K562 (cell line): ENCODE measurements at regions not wholly inside any gene's neighbourhood (a gene's known extent, or its start where the extent isn't known, plus 50 kb on each side); places are given as distances from the start of the nearest gene placed in this dataset.

Source experiments
- ATAC-seq: fragments of 200-7000 bp; cut with Tn5 transposase; 3 replicates; pipeline ENCODE4 v1.9.1; 2020; ENCODE audit warnings: moderate library complexity
- BruUV-seq: library from RNA; stranded (reverse); fragments of 400-500 nt; replicated peaks from 2 replicates; lab custom pipeline; 2021; lab: Mats Ljungman, UMichigan
- CTCF ChIA-PET: fragments of 300-600 bp; formaldehyde crosslinking; extraction: SDS; loops from one replicate; lab custom pipeline; 2021; ENCODE audit warnings: low intra/inter-chr PET ratio; lab: Yijun Ruan, JAX
- POLR2A ChIA-PET: fragments of 300-600, 350-650 bp; sonication (Branson Sonifier 250); formaldehyde crosslinking; extraction: SDS; loops from one replicate; lab custom pipeline; 2021; ENCODE audit warnings: antibody characterized with exemption, inconsistent platforms; lab: Yijun Ruan, JAX
- DNase-seq, 4 experiments: peaks; one replicate each; pipeline versions ENCODE4 v3.0.0 to v3.0.0-alpha.2; 2011 to 2018; ENCODE audit warnings: low spot score in 3 of 4, mixed read lengths in 3 of 4; ENCODE audit errors: extremely low read depth in 1 of 4
- FAIRE-seq: peaks from 2 replicates; lab custom pipeline; 2011; peaks lifted over from hg19 to GRCh38; lab: Jason Lieb, UNC
- H2AFZ ChIP-seq: 2 replicates; pipeline ENCODE4 v1.6.0; 2011; ENCODE audit warnings: low read depth, low read length, control low read depth, inconsistent platforms
- H3K27ac ChIP-seq: fragments of 200-600 bp; 3 replicates; pipeline ENCODE4 v1.8.0; 2011; ENCODE audit warnings: low read depth, mild to moderate bottlenecking, control low read depth, inconsistent platforms, low read length, moderate library complexity, mixed read lengths; ENCODE audit errors: extremely low read depth
- H3K27me3 ChIP-seq, 2 experiments: fragments of 300-600 bp in 1 of 2; 2 replicates in 1 of 2; 3 replicates in 1 of 2; pipeline versions ENCODE4 v1.6.0 to v1.8.0; 2011; ENCODE audit warnings: inconsistent platforms in 2 of 2, low read length in 2 of 2, mild to moderate bottlenecking in 1 of 2, mixed read lengths in 1 of 2, moderate library complexity in 1 of 2; ENCODE audit not compliant: control insufficient read depth in 2 of 2, insufficient read depth in 2 of 2
- H3K36me3 ChIP-seq: fragments of 300-600 bp; 3 replicates; pipeline ENCODE4 v1.8.0; 2011; ENCODE audit warnings: mild to moderate bottlenecking, low read length, inconsistent platforms; ENCODE audit not compliant: control insufficient read depth, insufficient read depth
- H3K4me1 ChIP-seq, 2 experiments: fragments of 200-600 bp in 1 of 2; replicated peaks in 1 of 2; 2 replicates in 1 of 2; 3 replicates in 1 of 2; pipeline versions ENCODE4 v1.5.1 to v1.8.0; 2011; ENCODE audit warnings: inconsistent platforms in 2 of 2, low read length in 2 of 2, mild to moderate bottlenecking in 1 of 2, mixed read lengths in 1 of 2, moderate library complexity in 1 of 2; ENCODE audit not compliant: control insufficient read depth in 2 of 2, insufficient read depth in 2 of 2
- H3K4me2 ChIP-seq: 2 replicates; pipeline ENCODE4 v1.6.1; 2011; ENCODE audit warnings: low read length, control low read depth, inconsistent platforms, mixed read lengths; ENCODE audit not compliant: insufficient read depth
- H3K4me3 ChIP-seq: fragments of 200-600 bp; sonication (generic), shearing (Covaris generic); 2 replicates; pipeline ENCODE4 v1.5.1; 2016; ENCODE audit warnings: control low read depth, inconsistent platforms
- H3K79me2 ChIP-seq: fragments of 200-600 bp; 3 replicates; pipeline ENCODE4 v1.8.0; 2011; ENCODE audit warnings: low read length, inconsistent platforms; ENCODE audit not compliant: control insufficient read depth, insufficient read depth
- H3K9ac ChIP-seq, 2 experiments: 2 replicates each; pipeline versions ENCODE4 v1.6.0 to v1.6.1; 2011; ENCODE audit warnings: low read depth in 2 of 2, low read length in 2 of 2, control low read depth in 1 of 2, inconsistent platforms in 1 of 2, mild to moderate bottlenecking in 1 of 2, mixed read lengths in 1 of 2; ENCODE audit not compliant: insufficient read depth in 1 of 2
- H3K9me1 ChIP-seq: one replicate; pipeline ENCODE4 v1.6.0; 2011; ENCODE audit warnings: inconsistent platforms, mild to moderate bottlenecking, low read length, moderate library complexity; ENCODE audit not compliant: control insufficient read depth, insufficient read depth
- H3K9me3 ChIP-seq: replicated peaks from 2 replicates; pipeline ENCODE4 v1.5.1; 2011; ENCODE audit warnings: low read depth, low read length, inconsistent platforms; ENCODE audit not compliant: control insufficient read depth, insufficient read depth
- H4K20me1 ChIP-seq: replicated peaks from 2 replicates; pipeline ENCODE4 v1.6.1; 2011; ENCODE audit warnings: low read length, inconsistent platforms, mixed read lengths; ENCODE audit not compliant: control insufficient read depth, insufficient read depth
- BRCA1 ChIP-seq, 2 experiments: fragments of 450-650 bp in 1 of 2; sonication (generic) in 1 of 2; formaldehyde crosslinking in 1 of 2; IDR thresholded peaks; 2 replicates each; pipeline versions ENCODE4 v1.5.0 to v1.6.1; 2017 to 2020; ENCODE audit warnings: mild to moderate bottlenecking in 1 of 2, missing genetic modification reagents in 1 of 2
- C11orf30 ChIP-seq: fragments of 450-650 bp; IDR thresholded peaks from 2 replicates; pipeline ENCODE4 v1.6.1; 2016; ENCODE audit warnings: low read depth, mild to moderate bottlenecking
- HDAC3 ChIP-seq: fragments of 450-650 bp; IDR thresholded peaks from 2 replicates; pipeline ENCODE4 v1.6.1; 2018; ENCODE audit warnings: borderline replicate concordance, mild to moderate bottlenecking, moderate library complexity; ENCODE audit not compliant: partially characterized antibody
- NELFE ChIP-seq: IDR thresholded peaks from 2 replicates; pipeline ENCODE4 v1.6.1; 2011; ENCODE audit warnings: mild to moderate bottlenecking; ENCODE audit not compliant: insufficient read depth, insufficient read length
- SIRT6 ChIP-seq: IDR thresholded peaks from one replicate; pipeline ENCODE4 v1.6.1; 2012; ENCODE audit warnings: low read depth, mild to moderate bottlenecking, control low read depth, inconsistent platforms, low read length, moderate library complexity
- TCF7 ChIP-seq: sonication (generic); IDR thresholded peaks from 2 replicates; pipeline ENCODE4 v1.6.1; 2016; ENCODE audit warnings: antibody characterized with exemption, borderline replicate concordance
- ZNF445 ChIP-seq: fragments of 250-450 bp; sonication (Bioruptor Pico); IDR thresholded peaks from 2 replicates; pipeline ENCODE4 v1.4.0; 2020; ENCODE audit warnings: low read depth, mild to moderate bottlenecking, moderate library complexity
- WGBS: fragments of 100-300 bp; shearing (Covaris generic); methylation state at CpG from one replicate; pipeline ENCODE4 v1.1.6; 2016; ENCODE audit warnings: low coverage, mixed read lengths; ENCODE audit not compliant: insufficient coverage; ENCODE audit errors: missing lambda C conversion rate; 5-methylcytosine and 5-hydroxymethylcytosine counted together
- in situ Hi-C: fragments of 300-500 bp; cut with MboI; formaldehyde crosslinking; loops from 4 replicates; pipeline ENCODE4 v1.15.0; 2018; ENCODE audit warnings: inconsistent platforms, mixed read lengths
- intact Hi-C: fragments of 100-400 bp; cut with micrococcal nuclease; formaldehyde crosslinking; loops from 2 replicates; pipeline ENCODE4 v1.14.2; 2022
- TF ChIP-seq, protein P1 (sequence below): fragments of 450-650 bp; IDR thresholded peaks from 2 replicates; pipeline ENCODE4 v1.6.1; 2017; ENCODE audit warnings: antibody characterized with exemption, mild to moderate bottlenecking
- TF ChIP-seq, protein P2 (sequence below), 2 experiments: fragments of 450-650 bp in 1 of 2; sonication (generic) in 1 of 2; formaldehyde crosslinking; conservative IDR thresholded peaks; 2 replicates each; pipeline versions ENCODE4 v1.4.0 to v1.8.1; 2020 to 2022; ENCODE audit warnings: mild to moderate bottlenecking in 1 of 2, missing genetic modification reagents in 1 of 2
- TF ChIP-seq, protein P3 (sequence below): IDR thresholded peaks from 2 replicates; pipeline ENCODE4 v1.6.1; 2012; ENCODE audit warnings: low read depth, low read length, improper control_type of control experiment, borderline replicate concordance
- TF ChIP-seq, protein P4 (sequence below): fragments of 250-450 bp; sonication (Bioruptor Pico); IDR thresholded peaks from 2 replicates; pipeline ENCODE4 v1.5.0; 2021; ENCODE audit warnings: mild to moderate bottlenecking, borderline replicate concordance
- TF ChIP-seq, protein P5 (sequence below): fragments of 450-650 bp; formaldehyde crosslinking; IDR thresholded peaks from 2 replicates; pipeline ENCODE4 v1.4.0; 2020; ENCODE audit warnings: mild to moderate bottlenecking

DNA sequence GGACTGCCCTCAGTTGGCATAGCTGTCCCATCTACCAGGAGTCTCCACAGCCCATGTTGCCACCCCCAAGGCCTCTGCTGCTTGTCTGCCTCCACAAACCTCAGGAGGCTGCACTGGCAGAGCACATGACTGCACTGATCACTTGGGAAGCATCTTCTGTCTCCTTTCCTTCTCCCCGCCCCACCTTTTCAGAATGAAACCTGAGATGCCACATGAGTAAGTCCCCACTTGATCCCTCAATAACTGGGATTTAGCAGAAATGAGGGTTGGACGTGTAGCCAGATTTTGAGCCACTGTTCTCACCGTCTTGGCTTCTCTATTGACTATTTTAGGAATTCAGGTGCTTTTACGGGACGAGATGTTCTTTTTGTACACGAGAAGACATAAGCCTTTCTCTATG, 328.4 kb downstream of the CDC5L start:
- CTCF ChIA-PET, result no interaction called here
- Histone ChIP-seq H3K4me2 (no peak overlapping the region), H3K4me3 (no peak overlapping the region), H3K4me1 (no peaks in the 10 kb centered on the region), H3K27me3 (peaks cover 0 to 6% of the 10 kb centered on the region in 2 experiments; a peak in 1 of 5 replicates), H2AFZ (no peak overlapping the region), H3K9me3 (no peaks in the 10 kb centered on the region), H3K79me2 (no peaks in the 10 kb centered on the region), H3K36me3 (no peaks in the 10 kb centered on the region), H3K27ac (no peak overlapping the region), H3K9ac (no peak overlapping the region), H4K20me1 (no peaks in the 10 kb centered on the region; the same call in 1 of the 2 replicates), H3K9me1 (no peaks in the 10 kb centered on the region)
- in situ Hi-C loops, result no loop called here
- FAIRE-seq (no peak), ATAC-seq (no peak), DNase-seq (no peak)
- intact Hi-C loops, result no loop called here
- 0% methylated on average over 6 of the region's 6 CpGs for WGBS
- no TSS peak for BruUV-seq
- POLR2A ChIA-PET, result interaction anchor here (1.3 kb wide), 1 partner anchor 11 kb away, joined by 7 read pairs; no protein-coding TSS in a partner anchor
- TF ChIP-seq C11orf30, result no peak
- TF ChIP-seq, protein P1, sequence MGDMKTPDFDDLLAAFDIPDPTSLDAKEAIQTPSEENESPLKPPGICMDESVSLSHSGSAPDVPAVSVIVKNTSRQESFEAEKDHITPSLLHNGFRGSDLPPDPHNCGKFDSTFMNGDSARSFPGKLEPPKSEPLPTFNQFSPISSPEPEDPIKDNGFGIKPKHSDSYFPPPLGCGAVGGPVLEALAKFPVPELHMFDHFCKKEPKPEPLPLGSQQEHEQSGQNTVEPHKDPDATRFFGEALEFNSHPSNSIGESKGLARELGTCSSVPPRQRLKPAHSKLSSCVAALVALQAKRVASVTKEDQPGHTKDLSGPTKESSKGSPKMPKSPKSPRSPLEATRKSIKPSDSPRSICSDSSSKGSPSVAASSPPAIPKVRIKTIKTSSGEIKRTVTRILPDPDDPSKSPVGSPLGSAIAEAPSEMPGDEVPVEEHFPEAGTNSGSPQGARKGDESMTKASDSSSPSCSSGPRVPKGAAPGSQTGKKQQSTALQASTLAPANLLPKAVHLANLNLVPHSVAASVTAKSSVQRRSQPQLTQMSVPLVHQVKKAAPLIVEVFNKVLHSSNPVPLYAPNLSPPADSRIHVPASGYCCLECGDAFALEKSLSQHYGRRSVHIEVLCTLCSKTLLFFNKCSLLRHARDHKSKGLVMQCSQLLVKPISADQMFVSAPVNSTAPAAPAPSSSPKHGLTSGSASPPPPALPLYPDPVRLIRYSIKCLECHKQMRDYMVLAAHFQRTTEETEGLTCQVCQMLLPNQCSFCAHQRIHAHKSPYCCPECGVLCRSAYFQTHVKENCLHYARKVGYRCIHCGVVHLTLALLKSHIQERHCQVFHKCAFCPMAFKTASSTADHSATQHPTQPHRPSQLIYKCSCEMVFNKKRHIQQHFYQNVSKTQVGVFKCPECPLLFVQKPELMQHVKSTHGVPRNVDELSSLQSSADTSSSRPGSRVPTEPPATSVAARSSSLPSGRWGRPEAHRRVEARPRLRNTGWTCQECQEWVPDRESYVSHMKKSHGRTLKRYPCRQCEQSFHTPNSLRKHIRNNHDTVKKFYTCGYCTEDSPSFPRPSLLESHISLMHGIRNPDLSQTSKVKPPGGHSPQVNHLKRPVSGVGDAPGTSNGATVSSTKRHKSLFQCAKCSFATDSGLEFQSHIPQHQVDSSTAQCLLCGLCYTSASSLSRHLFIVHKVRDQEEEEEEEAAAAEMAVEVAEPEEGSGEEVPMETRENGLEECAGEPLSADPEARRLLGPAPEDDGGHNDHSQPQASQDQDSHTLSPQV, result no peak
- TF ChIP-seq NELFE, result no peak
- TF ChIP-seq SIRT6, result no peak
- TF ChIP-seq, protein P2, sequence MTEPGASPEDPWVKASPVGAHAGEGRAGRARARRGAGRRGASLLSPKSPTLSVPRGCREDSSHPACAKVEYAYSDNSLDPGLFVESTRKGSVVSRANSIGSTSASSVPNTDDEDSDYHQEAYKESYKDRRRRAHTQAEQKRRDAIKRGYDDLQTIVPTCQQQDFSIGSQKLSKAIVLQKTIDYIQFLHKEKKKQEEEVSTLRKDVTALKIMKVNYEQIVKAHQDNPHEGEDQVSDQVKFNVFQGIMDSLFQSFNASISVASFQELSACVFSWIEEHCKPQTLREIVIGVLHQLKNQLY (CRISPR knock-in tag; conservative IDR thresholded peaks at IDR 0.05), result no peak
- TF ChIP-seq, protein P3, sequence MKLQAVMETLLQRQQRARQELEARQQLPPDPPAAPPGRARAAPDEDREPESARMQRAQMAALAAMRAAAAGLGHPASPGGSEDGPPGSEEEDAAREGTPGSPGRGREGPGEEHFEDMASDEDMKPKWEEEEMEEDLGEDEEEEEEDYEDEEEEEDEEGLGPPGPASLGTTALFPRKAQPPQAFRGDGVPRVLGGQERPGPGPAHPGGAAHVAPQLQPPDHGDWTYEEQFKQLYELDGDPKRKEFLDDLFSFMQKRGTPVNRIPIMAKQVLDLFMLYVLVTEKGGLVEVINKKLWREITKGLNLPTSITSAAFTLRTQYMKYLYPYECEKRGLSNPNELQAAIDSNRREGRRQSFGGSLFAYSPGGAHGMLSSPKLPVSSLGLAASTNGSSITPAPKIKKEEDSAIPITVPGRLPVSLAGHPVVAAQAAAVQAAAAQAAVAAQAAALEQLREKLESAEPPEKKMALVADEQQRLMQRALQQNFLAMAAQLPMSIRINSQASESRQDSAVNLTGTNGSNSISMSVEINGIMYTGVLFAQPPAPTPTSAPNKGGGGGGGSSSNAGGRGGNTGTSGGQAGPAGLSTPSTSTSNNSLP, result no peak
- TF ChIP-seq TCF7, result no peak
- TF ChIP-seq ZNF445 (CRISPR knock-in tag), result no peak
- no peak for TF ChIP-seq HDAC3
- TF ChIP-seq, protein P4, sequence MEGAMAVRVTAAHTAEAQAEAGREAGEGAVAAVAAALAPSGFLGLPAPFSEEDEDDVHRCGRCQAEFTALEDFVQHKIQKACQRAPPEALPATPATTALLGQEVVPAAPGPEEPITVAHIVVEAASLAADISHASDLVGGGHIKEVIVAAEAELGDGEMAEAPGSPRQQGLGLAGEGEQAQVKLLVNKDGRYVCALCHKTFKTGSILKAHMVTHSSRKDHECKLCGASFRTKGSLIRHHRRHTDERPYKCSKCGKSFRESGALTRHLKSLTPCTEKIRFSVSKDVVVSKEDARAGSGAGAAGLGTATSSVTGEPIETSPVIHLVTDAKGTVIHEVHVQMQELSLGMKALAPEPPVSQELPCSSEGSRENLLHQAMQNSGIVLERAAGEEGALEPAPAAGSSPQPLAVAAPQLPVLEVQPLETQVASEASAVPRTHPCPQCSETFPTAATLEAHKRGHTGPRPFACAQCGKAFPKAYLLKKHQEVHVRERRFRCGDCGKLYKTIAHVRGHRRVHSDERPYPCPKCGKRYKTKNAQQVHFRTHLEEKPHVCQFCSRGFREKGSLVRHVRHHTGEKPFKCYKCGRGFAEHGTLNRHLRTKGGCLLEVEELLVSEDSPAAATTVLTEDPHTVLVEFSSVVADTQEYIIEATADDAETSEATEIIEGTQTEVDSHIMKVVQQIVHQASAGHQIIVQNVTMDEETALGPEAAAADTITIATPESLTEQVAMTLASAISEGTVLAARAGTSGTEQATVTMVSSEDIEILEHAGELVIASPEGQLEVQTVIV (CRISPR knock-in tag), result no peak
- TF ChIP-seq, protein P5, sequence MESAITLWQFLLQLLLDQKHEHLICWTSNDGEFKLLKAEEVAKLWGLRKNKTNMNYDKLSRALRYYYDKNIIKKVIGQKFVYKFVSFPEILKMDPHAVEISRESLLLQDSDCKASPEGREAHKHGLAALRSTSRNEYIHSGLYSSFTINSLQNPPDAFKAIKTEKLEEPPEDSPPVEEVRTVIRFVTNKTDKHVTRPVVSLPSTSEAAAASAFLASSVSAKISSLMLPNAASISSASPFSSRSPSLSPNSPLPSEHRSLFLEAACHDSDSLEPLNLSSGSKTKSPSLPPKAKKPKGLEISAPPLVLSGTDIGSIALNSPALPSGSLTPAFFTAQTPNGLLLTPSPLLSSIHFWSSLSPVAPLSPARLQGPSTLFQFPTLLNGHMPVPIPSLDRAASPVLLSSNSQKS (CRISPR knock-in tag), result no peak
- no peak for TF ChIP-seq BRCA1 (IDR thresholded peaks at IDR 0.05)
- no peak for TF ChIP-seq BRCA1 (CRISPR knock-in tag; IDR thresholded peaks at IDR 0.05)
